ENCODE measurements at regions not wholly inside any gene's neighbourhood (a gene's known extent, or its start where the extent isn't known, plus 50 kb on each side); places are given as distances from the start of the nearest gene placed in this dataset.

GRCh38 chr6:14969126-14969525 is 276.7 kb upstream of the JARID2 start:
- no peak for TF ChIP-seq CTCF (IDR thresholded peaks at IDR 0.05; ENCODE audit: insufficient read depth, low read length)
- no peak for TF ChIP-seq POLR2AphosphoS5 (IDR thresholded peaks at IDR 0.05; ENCODE audit: low read depth)

Measured in HL-60 (cell line).